GM19239 (cell line): ENCODE measurements at regions not wholly inside any gene's neighbourhood (a gene's known extent, or its start where the extent isn't known, plus 50 kb on each side); places are given as distances from the start of the nearest gene placed in this dataset.
"Not testable (repeated sequence)": the region's sequence is repeated elsewhere in the genome, so short reads cannot be mapped to it uniquely, and the experiment has no call there.

Source experiments
- DNase-seq: peaks from one replicate; pipeline ENCODE4 v3.0.0; 2011; ENCODE audit warnings: low spot score; ENCODE audit not compliant: insufficient read length
- FAIRE-seq: peaks from 2 replicates; lab custom pipeline; 2011; peaks lifted over from hg19 to GRCh38; lab: Jason Lieb, UNC

- not testable (repeated sequence) for FAIRE-seq, DNase-seq
These were observed 97.5 kb downstream of the ZNF664 start for GRCh38 chr12:124070394-124071074.

- DNase-seq (no peak), FAIRE-seq (no peak)
These were observed 98.0 kb downstream of the ZNF664 start for GRCh38 chr12:124071075-124071443.

- DNase-seq = no peak
- FAIRE-seq = no peak
These were observed 100.5 kb downstream of the ZNF664 start for GRCh38 chr12:124073356-124074035.

- no peak for DNase-seq
- FAIRE-seq = no peak
These were observed 102.8 kb downstream of the ZNF664 start for GRCh38 chr12:124075841-124076240.

- DNase-seq (no peak), FAIRE-seq (no peak)
These were observed 104.7 kb downstream of the ZNF664 start for GRCh38 chr12:124077701-124078100.

GRCh38 chr12:124078800-124079199 lies 105.8 kb downstream of the ZNF664 start:
- DNase-seq (no peak), FAIRE-seq (no peak)

- DNase-seq (no peak), FAIRE-seq (no peak)
These were observed 107.6 kb downstream of the ZNF664 start for GRCh38 chr12:124080649-124081048.

GRCh38 chr12:124082012-124082411 lies 109.0 kb downstream of the ZNF664 start:
- FAIRE-seq (no peak), DNase-seq (no peak)

- FAIRE-seq (no peak), DNase-seq (no peak)
These were observed 109.7 kb downstream of the ZNF664 start for GRCh38 chr12:124082687-124083086.

GRCh38 chr12:124083708-124084107 lies 110.7 kb downstream of the ZNF664 start:
- FAIRE-seq (no peak), DNase-seq (no peak)

GRCh38 chr12:124085419-124086296 lies 112.6 kb downstream of the ZNF664 start:
- no peak for FAIRE-seq
- no peak for DNase-seq

GRCh38 chr12:124086299-124086898 lies 113.4 kb downstream of the ZNF664 start:
- FAIRE-seq = no peak
- no peak for DNase-seq

GRCh38 chr12:124087266-124088051 lies 114.4 kb downstream of the ZNF664 start:
- DNase-seq (no peak), FAIRE-seq (no peak)

GRCh38 chr12:124088217-124088907 lies 115.3 kb downstream of the ZNF664 start:
- FAIRE-seq (no peak), DNase-seq (no peak)

GRCh38 chr12:124089181-124089914 lies 116.3 kb downstream of the ZNF664 start:
- not testable (repeated sequence) for DNase-seq, FAIRE-seq

- no peak for FAIRE-seq
- DNase-seq = no peak
These were observed 118.8 kb downstream of the ZNF664 start for GRCh38 chr12:124091835-124092234.

GRCh38 chr12:124092532-124092931 lies 119.5 kb downstream of the ZNF664 start:
- FAIRE-seq, DNase-seq: not testable (repeated sequence)

- no peak for DNase-seq
- no peak for FAIRE-seq
These were observed 120.3 kb downstream of the ZNF664 start for GRCh38 chr12:124093297-124093696.
